Kidney (tissue), 13 donors: ENCODE measurements at regions not wholly inside any gene's neighbourhood (a gene's known extent, or its start where the extent isn't known, plus 50 kb on each side); places are given as distances from the start of the nearest gene placed in this dataset. TPM values are rescaled to one million over a fixed set of nuclear protein-coding genes. Genes with fewer than 3 reads are reported as not detected.

Experiments used
- DNase-seq, 5 donors: peaks; one replicate each; pipeline ENCODE4 v3.0.0-alpha.2; 2013 to 2020
- FAIRE-seq: peaks from 2 replicates; lab custom pipeline; 2012; peaks lifted over from hg19 to GRCh38; lab: Jason Lieb, UNC
- H3K27ac ChIP-seq, 2 donors: one replicate each; pipeline ENCODE4 v1.7.0; 2013; ENCODE audit warnings: low read depth in 2 of 2, low read length in 2 of 2, inconsistent platforms in 1 of 2
- H3K27me3 ChIP-seq: one replicate; pipeline ENCODE4 v1.7.1; 2013; ENCODE audit warnings: low read length, inconsistent platforms; ENCODE audit not compliant: control insufficient read depth, insufficient read depth
- H3K36me3 ChIP-seq, 3 donors: one replicate each; pipeline versions ENCODE4 v1.7.0 to v1.7.1; 2013; ENCODE audit warnings: low read length in 3 of 3, control low read depth in 1 of 3, inconsistent platforms in 1 of 3; ENCODE audit not compliant: insufficient read depth in 3 of 3, control insufficient read depth in 2 of 3
- H3K4me1 ChIP-seq, 3 donors: one replicate each; pipeline versions ENCODE4 v1.7.0 to v1.7.1; 2013; ENCODE audit warnings: low read length in 3 of 3, inconsistent platforms in 1 of 3, low read depth in 1 of 3; ENCODE audit not compliant: control insufficient read depth in 2 of 3, insufficient read depth in 2 of 3
- H3K4me3 ChIP-seq, 3 donors: one replicate each; pipeline versions ENCODE4 v1.7.0 to v1.8.1; 2013; ENCODE audit warnings: low read length in 3 of 3, control low read depth in 1 of 3, inconsistent platforms in 1 of 3
- H3K9ac ChIP-seq, 3 donors: one replicate each; pipeline versions ENCODE4 v1.7.0 to v1.7.1; 2013; ENCODE audit warnings: low read length in 3 of 3, control low read depth in 1 of 3, inconsistent platforms in 1 of 3
- H3K9me3 ChIP-seq, 3 donors: one replicate each; pipeline versions ENCODE4 v1.7.0 to v1.7.1; 2013; ENCODE audit warnings: low read length in 3 of 3, control low read depth in 1 of 3, inconsistent platforms in 1 of 3; ENCODE audit not compliant: control insufficient read depth in 2 of 3, insufficient read depth in 1 of 3
- CTCF ChIP-seq: IDR thresholded peaks from 3 replicates; pipeline ENCODE4 v1.5.1; 2012; ENCODE audit warnings: mild to moderate bottlenecking, moderate library complexity, borderline replicate concordance; ENCODE audit not compliant: insufficient read depth; ENCODE audit errors: extremely low read depth
- intact Hi-C: fragments of 100-400 bp; cut with DNase I; formaldehyde crosslinking; loops from one replicate; pipeline ENCODE4 v1.11.1; 2022
- microRNA-seq: library from miRNA; unstranded; fragments of <30 nt; microRNA quantifications from one replicate; pipeline ENCODE4 v1.2.0, GENCODE V29; 2020
- donor health status: control.
- donor health status: control.
- donor health status: control.
- donor health status: control.
- donor health status: control.
- donor health status: DM: yes; HTN: yes; CAD: no.
- donor health status: Normal renal cell carcinoma (clear cell type).

GRCh38 chr21:20944139-20944538, 54.1 kb upstream of the NCAM2 start:
- no peak for FAIRE-seq
- intact Hi-C loops: no loop called here
- TF ChIP-seq CTCF: no peak

GRCh38 chr21:20946701-20947100, 51.5 kb upstream of the NCAM2 start:
- DNase-seq (no peak), FAIRE-seq (no peak)
- no peaks in the 10 kb centered on the region for H3K36me3 ChIP-seq
- intact Hi-C loops: no loop called here
- no peaks in the 10 kb centered on the region for H3K9me3 ChIP-seq
- H3K27me3 ChIP-seq: no peaks in the 10 kb centered on the region
- no peak overlapping the region for H3K27ac ChIP-seq
- no peak overlapping the region for H3K4me3 ChIP-seq
- no peak overlapping the region for H3K9ac ChIP-seq
- no peaks in the 10 kb centered on the region for H3K4me1 ChIP-seq
- TF ChIP-seq CTCF: no peak

More at GRCh38 chr21:20944139-20944538, 54.1 kb upstream of the NCAM2 start:
- Histone ChIP-seq H3K36me3 (no peaks in the 10 kb centered on the region), H3K27me3 (no peaks in the 10 kb centered on the region), H3K4me3 (no peak overlapping the region), H3K4me1 (no peaks in the 10 kb centered on the region), H3K27ac (no peak overlapping the region), H3K9ac (no peak overlapping the region), H3K9me3 (no peaks in the 10 kb centered on the region)
- DNase-seq: no peak

Small RNA genes lying in the stretch of these regions (microRNA-seq; reads per million reads assigned to microRNA genes)
- not detected for gene MIR548X
